DND-41 (cell line): ENCODE measurements at regions not wholly inside any gene's neighbourhood (a gene's known extent, or its start where the extent isn't known, plus 50 kb on each side); places are given as distances from the start of the nearest gene placed in this dataset.

Experiments used
- ATAC-seq: fragments of 200-7000 bp; cut with Tn5 transposase; 3 replicates; pipeline ENCODE4 v1.9.1; 2021; ENCODE audit warnings: low read depth; ENCODE audit not compliant: insufficient read depth
- DNase-seq: peaks from one replicate; pipeline ENCODE4 v3.0.0-alpha.2; 2020
- H2AFZ ChIP-seq: 2 replicates; pipeline ENCODE4 v1.6.0; 2012; ENCODE audit warnings: low read depth, low read length
- H3K27ac ChIP-seq: 2 replicates; pipeline ENCODE4 v1.5.1; 2012; ENCODE audit warnings: low read length, inconsistent platforms
- H3K27me3 ChIP-seq: fragments of 200-600 bp; sonication (generic); 2 replicates; pipeline ENCODE4 v1.6.0; 2012; ENCODE audit warnings: low read length, mild to moderate bottlenecking, inconsistent platforms; ENCODE audit not compliant: insufficient read depth, poor library complexity
- H3K36me3 ChIP-seq: 2 replicates; pipeline ENCODE4 v1.5.1; 2012; ENCODE audit warnings: low read length, inconsistent platforms; ENCODE audit not compliant: insufficient read depth
- H3K4me1 ChIP-seq: 2 replicates; pipeline ENCODE4 v1.5.1; 2012; ENCODE audit warnings: mild to moderate bottlenecking, low read length; ENCODE audit not compliant: insufficient read depth
- H3K4me2 ChIP-seq: 2 replicates; pipeline ENCODE4 v1.6.0; 2012; ENCODE audit warnings: mild to moderate bottlenecking, moderate library complexity, low read length, inconsistent platforms; ENCODE audit not compliant: insufficient read depth
- H3K4me3 ChIP-seq, 2 experiments: fragments of 200-600 bp in 1 of 2; shearing (Covaris generic) in 1 of 2; 2 replicates each; pipeline ENCODE4 v1.5.1; 2012 to 2016; ENCODE audit warnings: inconsistent platforms in 2 of 2, low read length in 2 of 2, mild to moderate bottlenecking in 2 of 2, low read depth in 1 of 2, moderate library complexity in 1 of 2
- H3K79me2 ChIP-seq: 2 replicates; pipeline ENCODE4 v1.6.0; 2012; ENCODE audit warnings: low read length, inconsistent platforms; ENCODE audit not compliant: insufficient read depth
- H3K9ac ChIP-seq: 2 replicates; pipeline ENCODE4 v1.6.0; 2012; ENCODE audit warnings: low read depth, mild to moderate bottlenecking, inconsistent platforms, low read length, moderate library complexity
- H3K9me3 ChIP-seq: 2 replicates; pipeline ENCODE4 v1.5.1; 2012; ENCODE audit warnings: low read length, moderate library complexity, mild to moderate bottlenecking, inconsistent platforms; ENCODE audit not compliant: insufficient read depth, severe bottlenecking
- H4K20me1 ChIP-seq: 2 replicates; pipeline ENCODE4 v1.6.0; 2012; ENCODE audit warnings: low read length; ENCODE audit not compliant: insufficient read depth
- EZH2 ChIP-seq: IDR thresholded peaks from 3 replicates; pipeline ENCODE4 v1.6.1; 2012; ENCODE audit warnings: borderline replicate concordance, low read depth, mild to moderate bottlenecking, moderate library complexity, low read length, inconsistent platforms; ENCODE audit not compliant: severe bottlenecking
- TF ChIP-seq, protein P1 (sequence below): IDR thresholded peaks from 2 replicates; pipeline ENCODE4 v1.5.1; 2012; ENCODE audit warnings: borderline replicate concordance, low read length, moderate library complexity, mild to moderate bottlenecking; ENCODE audit not compliant: poor library complexity, severe bottlenecking; ENCODE audit errors: extremely low read depth

- Histone ChIP-seq H3K27me3 (no peaks in the 10 kb centered on the region), H3K4me1 (peaks cover 87% of the 10 kb centered on the region), H4K20me1 (no peaks in the 10 kb centered on the region), H3K9me3 (no peaks in the 10 kb centered on the region), H2AFZ (peak overlapping the region; percentile 15; the same call in 1 of the 2 replicates), H3K4me3 (no peak overlapping the region), H3K79me2 (no peaks in the 10 kb centered on the region), H3K27ac (peak overlapping the region; percentile 63), H3K4me2 (no peak overlapping the region), H3K9ac (no peak overlapping the region), H3K36me3 (no peaks in the 10 kb centered on the region)
- peak; percentile 49 for DNase-seq
- TF ChIP-seq, protein P1, sequence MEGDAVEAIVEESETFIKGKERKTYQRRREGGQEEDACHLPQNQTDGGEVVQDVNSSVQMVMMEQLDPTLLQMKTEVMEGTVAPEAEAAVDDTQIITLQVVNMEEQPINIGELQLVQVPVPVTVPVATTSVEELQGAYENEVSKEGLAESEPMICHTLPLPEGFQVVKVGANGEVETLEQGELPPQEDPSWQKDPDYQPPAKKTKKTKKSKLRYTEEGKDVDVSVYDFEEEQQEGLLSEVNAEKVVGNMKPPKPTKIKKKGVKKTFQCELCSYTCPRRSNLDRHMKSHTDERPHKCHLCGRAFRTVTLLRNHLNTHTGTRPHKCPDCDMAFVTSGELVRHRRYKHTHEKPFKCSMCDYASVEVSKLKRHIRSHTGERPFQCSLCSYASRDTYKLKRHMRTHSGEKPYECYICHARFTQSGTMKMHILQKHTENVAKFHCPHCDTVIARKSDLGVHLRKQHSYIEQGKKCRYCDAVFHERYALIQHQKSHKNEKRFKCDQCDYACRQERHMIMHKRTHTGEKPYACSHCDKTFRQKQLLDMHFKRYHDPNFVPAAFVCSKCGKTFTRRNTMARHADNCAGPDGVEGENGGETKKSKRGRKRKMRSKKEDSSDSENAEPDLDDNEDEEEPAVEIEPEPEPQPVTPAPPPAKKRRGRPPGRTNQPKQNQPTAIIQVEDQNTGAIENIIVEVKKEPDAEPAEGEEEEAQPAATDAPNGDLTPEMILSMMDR: peak; percentile 53
- TF ChIP-seq EZH2: no peak
- no peak for ATAC-seq
Measured at GRCh38 chr21:35508139-35508888, 459.2 kb upstream of the RUNX1 start.

DNA sequence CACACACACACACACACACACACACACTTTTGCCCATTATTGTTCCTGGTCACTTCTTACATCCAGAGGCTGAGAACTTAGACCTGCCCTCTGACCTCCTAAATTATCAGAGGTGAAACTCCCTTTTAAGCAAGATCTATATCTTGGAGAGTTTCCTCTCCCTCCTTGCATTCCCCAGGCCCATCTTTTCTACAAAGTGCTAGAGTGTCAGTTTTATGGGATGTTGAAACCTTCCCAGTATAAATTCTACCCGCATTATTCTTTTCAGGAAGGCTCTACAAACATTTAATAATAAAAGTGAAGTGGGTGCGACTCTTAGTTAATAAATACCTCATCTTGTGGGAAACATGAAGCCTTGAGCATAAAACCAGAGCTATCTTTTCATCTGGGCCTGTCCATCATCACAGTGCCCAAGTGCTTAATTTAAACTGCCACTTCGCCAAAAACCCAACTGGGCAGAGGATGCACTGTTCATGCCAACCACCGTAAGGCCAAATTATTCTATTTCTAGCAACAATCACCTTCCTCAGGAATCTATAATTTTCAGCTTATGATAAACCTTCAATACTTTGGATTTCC is 458.2 kb upstream of the RUNX1 start:
- Histone ChIP-seq H3K36me3 (no peaks in the 10 kb centered on the region), H3K4me2 (no peak overlapping the region), H3K27me3 (no peaks in the 10 kb centered on the region), H2AFZ (no peak overlapping the region), H3K4me3 (no peak overlapping the region), H3K27ac (peak overlapping the region; percentile 96), H3K4me1 (peaks cover 97% of the 10 kb centered on the region), H4K20me1 (no peaks in the 10 kb centered on the region), H3K9me3 (no peaks in the 10 kb centered on the region), H3K9ac (no peak overlapping the region; the same call in 1 of the 2 replicates), H3K79me2 (no peaks in the 10 kb centered on the region)
- TF ChIP-seq EZH2: no peak
- TF ChIP-seq, protein P1: no peak
- DNase-seq (no peak), ATAC-seq (no peak)

DNA sequence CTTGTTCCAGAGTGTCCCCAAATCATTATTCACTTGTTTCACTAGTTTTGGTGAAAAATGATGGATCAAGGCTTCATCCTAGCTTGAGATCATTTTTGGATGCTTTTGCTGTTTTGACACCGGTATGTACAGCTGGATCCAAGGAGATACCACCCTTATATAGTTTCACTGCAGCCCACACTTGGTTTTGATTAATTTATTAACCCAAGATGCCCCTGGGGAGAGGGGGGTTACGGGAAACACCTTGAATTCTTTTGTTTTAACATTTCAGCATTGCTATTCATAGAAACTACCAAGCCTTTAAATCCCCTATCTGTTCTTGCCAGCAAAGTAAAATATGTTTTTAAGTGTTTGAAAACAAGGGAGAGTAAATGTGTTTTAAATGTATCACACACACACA is 457.7 kb upstream of the RUNX1 start:
- Histone ChIP-seq H3K27me3 (no peaks in the 10 kb centered on the region), H3K36me3 (no peaks in the 10 kb centered on the region), H2AFZ (no peak overlapping the region; the same call in 1 of the 2 replicates), H3K9me3 (no peaks in the 10 kb centered on the region), H3K4me1 (peaks cover 99% of the 10 kb centered on the region), H3K9ac (no peak overlapping the region), H3K4me3 (no peak overlapping the region), H3K4me2 (no peak overlapping the region), H4K20me1 (no peaks in the 10 kb centered on the region), H3K27ac (peak overlapping the region; percentile 96), H3K79me2 (no peaks in the 10 kb centered on the region)
- ATAC-seq (no peak), DNase-seq (no peak)
- TF ChIP-seq, protein P1: no peak
- no peak for TF ChIP-seq EZH2
